Activated naive CD4-positive, alpha-beta T cell treated with anti-CD3 and anti-CD28 coated beads for 36 hours (primary cell): ENCODE measurements at regions not wholly inside any gene's neighbourhood (a gene's known extent, or its start where the extent isn't known, plus 50 kb on each side); places are given as distances from the start of the nearest gene placed in this dataset.

ENCODE experiments used
- CTCF ChIA-PET: fragments of 350-600 bp; sonication (Branson Sonifier 250); formaldehyde crosslinking; loops from one replicate; lab custom pipeline; 2021; ENCODE audit warnings: antibody characterized with exemption; lab: Charles Lee
- DNase-seq: peaks from one replicate; pipeline ENCODE4 v3.0.0-alpha.2; 2020
- H3K27ac Mint-ChIP-seq: one replicate; pipeline ENCODE4 v1.8.0; 2021; ENCODE audit warnings: mild to moderate bottlenecking, mixed read lengths
- H3K27me3 Mint-ChIP-seq: one replicate; pipeline ENCODE4 v1.8.0; 2021; ENCODE audit warnings: low read depth, mixed read lengths
- H3K36me3 Mint-ChIP-seq: one replicate; pipeline ENCODE4 v1.8.0; 2021; ENCODE audit warnings: low read depth, mixed read lengths
- H3K4me1 Mint-ChIP-seq: one replicate; pipeline ENCODE4 v1.8.0; 2021; ENCODE audit warnings: low read depth, mixed read lengths
- H3K4me3 Mint-ChIP-seq: one replicate; pipeline ENCODE4 v1.8.0; 2021; ENCODE audit warnings: mild to moderate bottlenecking, moderate library complexity, mixed read lengths
- H3K9me3 Mint-ChIP-seq: one replicate; pipeline ENCODE4 v1.8.0; 2021; ENCODE audit warnings: mixed read lengths
- intact Hi-C: fragments of 100-400 bp; cut with micrococcal nuclease; formaldehyde crosslinking; loops from one replicate; pipeline ENCODE4 v1.15.1; 2023

GRCh38 chr11:91969486-91969885 lies 255.1 kb upstream of the FAT3 start:
- Mint-ChIP-seq H3K4me1 (no peaks in the 10 kb centered on the region), H3K9me3 (peaks cover 14% of the 10 kb centered on the region), H3K27me3 (no peaks in the 10 kb centered on the region), H3K36me3 (no peaks in the 10 kb centered on the region), H3K27ac (no peak overlapping the region), H3K4me3 (no peak overlapping the region)
- CTCF ChIA-PET = no interaction called here
- DNase-seq = no peak
- intact Hi-C loops = no loop called here

GRCh38 chr11:91967691-91968045 lies 256.9 kb upstream of the FAT3 start:
- Mint-ChIP-seq H3K36me3 (no peaks in the 10 kb centered on the region), H3K4me1 (no peaks in the 10 kb centered on the region), H3K9me3 (peaks cover 14% of the 10 kb centered on the region), H3K4me3 (no peak overlapping the region), H3K27ac (no peak overlapping the region), H3K27me3 (no peaks in the 10 kb centered on the region)
- DNase-seq = no peak
- CTCF ChIA-PET = no interaction called here
- intact Hi-C loops = no loop called here

- H3K27me3 Mint-ChIP-seq = no peaks in the 10 kb centered on the region
- no peak for DNase-seq
- no peaks in the 10 kb centered on the region for H3K36me3 Mint-ChIP-seq
- CTCF ChIA-PET = no interaction called here
- H3K4me3 Mint-ChIP-seq = no peak overlapping the region
- H3K9me3 Mint-ChIP-seq = peaks cover 12% of the 10 kb centered on the region
- H3K27ac Mint-ChIP-seq = no peak overlapping the region
- intact Hi-C loops = no loop called here
- no peaks in the 10 kb centered on the region for H3K4me1 Mint-ChIP-seq
Observed at GRCh38 chr11:91967026-91967690, 257.5 kb upstream of the FAT3 start.

GRCh38 chr11:91966368-91966767 lies 258.2 kb upstream of the FAT3 start:
- no peaks in the 10 kb centered on the region for H3K27me3 Mint-ChIP-seq
- DNase-seq = no peak
- H3K9me3 Mint-ChIP-seq = peaks cover 12% of the 10 kb centered on the region
- intact Hi-C loops = no loop called here
- H3K36me3 Mint-ChIP-seq = no peaks in the 10 kb centered on the region
- no peaks in the 10 kb centered on the region for H3K4me1 Mint-ChIP-seq
- H3K4me3 Mint-ChIP-seq = no peak overlapping the region
- CTCF ChIA-PET = no interaction called here
- H3K27ac Mint-ChIP-seq = no peak overlapping the region

GRCh38 chr11:91960770-91961169 lies 263.8 kb upstream of the FAT3 start:
- H3K27ac Mint-ChIP-seq = no peak overlapping the region
- CTCF ChIA-PET = no interaction called here
- H3K4me1 Mint-ChIP-seq = no peaks in the 10 kb centered on the region
- no peaks in the 10 kb centered on the region for H3K27me3 Mint-ChIP-seq
- H3K9me3 Mint-ChIP-seq = peaks cover 34% of the 10 kb centered on the region
- DNase-seq = no peak
- H3K36me3 Mint-ChIP-seq = no peaks in the 10 kb centered on the region
- no peak overlapping the region for H3K4me3 Mint-ChIP-seq
- intact Hi-C loops = no loop called here

GRCh38 chr11:91959411-91959810 lies 265.2 kb upstream of the FAT3 start:
- intact Hi-C loops = no loop called here
- H3K9me3 Mint-ChIP-seq = peaks cover 29% of the 10 kb centered on the region
- no peak overlapping the region for H3K27ac Mint-ChIP-seq
- DNase-seq = no peak
- H3K36me3 Mint-ChIP-seq = no peaks in the 10 kb centered on the region
- H3K4me1 Mint-ChIP-seq = no peaks in the 10 kb centered on the region
- CTCF ChIA-PET = no interaction called here
- no peak overlapping the region for H3K4me3 Mint-ChIP-seq
- H3K27me3 Mint-ChIP-seq = no peaks in the 10 kb centered on the region

- intact Hi-C loops = no loop called here
- CTCF ChIA-PET = no interaction called here
- peaks cover 28% of the 10 kb centered on the region for H3K9me3 Mint-ChIP-seq
- no peak overlapping the region for H3K4me3 Mint-ChIP-seq
- H3K36me3 Mint-ChIP-seq = no peaks in the 10 kb centered on the region
- DNase-seq = no peak
- no peaks in the 10 kb centered on the region for H3K4me1 Mint-ChIP-seq
- no peak overlapping the region for H3K27ac Mint-ChIP-seq
- no peaks in the 10 kb centered on the region for H3K27me3 Mint-ChIP-seq
Observed at GRCh38 chr11:91956711-91957110, 267.9 kb upstream of the FAT3 start.

- DNase-seq = no peak
- intact Hi-C loops = no loop called here
- no peaks in the 10 kb centered on the region for H3K27me3 Mint-ChIP-seq
- no peak overlapping the region for H3K27ac Mint-ChIP-seq
- no peaks in the 10 kb centered on the region for H3K36me3 Mint-ChIP-seq
- H3K9me3 Mint-ChIP-seq = peaks cover 16% of the 10 kb centered on the region
- CTCF ChIA-PET = no interaction called here
- H3K4me1 Mint-ChIP-seq = no peaks in the 10 kb centered on the region
- H3K4me3 Mint-ChIP-seq = no peak overlapping the region
Observed at GRCh38 chr11:91955206-91955605, 269.4 kb upstream of the FAT3 start.

- no peaks in the 10 kb centered on the region for H3K27me3 Mint-ChIP-seq
- CTCF ChIA-PET = no interaction called here
- H3K4me3 Mint-ChIP-seq = no peak overlapping the region
- H3K27ac Mint-ChIP-seq = no peak overlapping the region
- no peaks in the 10 kb centered on the region for H3K4me1 Mint-ChIP-seq
- no peaks in the 10 kb centered on the region for H3K36me3 Mint-ChIP-seq
- intact Hi-C loops = no loop called here
- DNase-seq = no peak
- H3K9me3 Mint-ChIP-seq = peaks cover 6% of the 10 kb centered on the region
Observed at GRCh38 chr11:91952056-91952455, 272.6 kb upstream of the FAT3 start.

GRCh38 chr11:91947215-91947820 lies 277.3 kb upstream of the FAT3 start:
- H3K4me3 Mint-ChIP-seq = no peak overlapping the region
- H3K4me1 Mint-ChIP-seq = no peaks in the 10 kb centered on the region
- H3K36me3 Mint-ChIP-seq = no peaks in the 10 kb centered on the region
- intact Hi-C loops = no loop called here
- CTCF ChIA-PET = no interaction called here
- H3K27ac Mint-ChIP-seq = no peak overlapping the region
- H3K27me3 Mint-ChIP-seq = no peaks in the 10 kb centered on the region
- peaks cover 13% of the 10 kb centered on the region for H3K9me3 Mint-ChIP-seq
- DNase-seq = no peak

GRCh38 chr11:91946397-91946951 lies 278.1 kb upstream of the FAT3 start:
- CTCF ChIA-PET = no interaction called here
- Mint-ChIP-seq H3K27me3 (no peaks in the 10 kb centered on the region), H3K4me1 (no peaks in the 10 kb centered on the region), H3K4me3 (no peak overlapping the region), H3K27ac (no peak overlapping the region), H3K9me3 (peaks cover 13% of the 10 kb centered on the region), H3K36me3 (no peaks in the 10 kb centered on the region)
- DNase-seq = no peak
- intact Hi-C loops = no loop called here

- peaks cover 2% of the 10 kb centered on the region for H3K9me3 Mint-ChIP-seq
- H3K36me3 Mint-ChIP-seq = no peaks in the 10 kb centered on the region
- no peak for DNase-seq
- CTCF ChIA-PET = no interaction called here
- H3K4me3 Mint-ChIP-seq = no peak overlapping the region
- H3K4me1 Mint-ChIP-seq = no peaks in the 10 kb centered on the region
- no peaks in the 10 kb centered on the region for H3K27me3 Mint-ChIP-seq
- intact Hi-C loops = no loop called here
- no peak overlapping the region for H3K27ac Mint-ChIP-seq
Observed at GRCh38 chr11:91935120-91935519, 289.5 kb upstream of the FAT3 start.

GRCh38 chr11:91932151-91932821 lies 292.3 kb upstream of the FAT3 start:
- H3K27me3 Mint-ChIP-seq = no peaks in the 10 kb centered on the region
- H3K4me1 Mint-ChIP-seq = no peaks in the 10 kb centered on the region
- H3K27ac Mint-ChIP-seq = no peak overlapping the region
- intact Hi-C loops = no loop called here
- CTCF ChIA-PET = no interaction called here
- no peaks in the 10 kb centered on the region for H3K36me3 Mint-ChIP-seq
- H3K4me3 Mint-ChIP-seq = no peak overlapping the region
- H3K9me3 Mint-ChIP-seq = no peaks in the 10 kb centered on the region
- DNase-seq = no peak
